ENCODE measurements at regions not wholly inside any gene's neighbourhood (a gene's known extent, or its start where the extent isn't known, plus 50 kb on each side); places are given as distances from the start of the nearest gene placed in this dataset.

DNA sequence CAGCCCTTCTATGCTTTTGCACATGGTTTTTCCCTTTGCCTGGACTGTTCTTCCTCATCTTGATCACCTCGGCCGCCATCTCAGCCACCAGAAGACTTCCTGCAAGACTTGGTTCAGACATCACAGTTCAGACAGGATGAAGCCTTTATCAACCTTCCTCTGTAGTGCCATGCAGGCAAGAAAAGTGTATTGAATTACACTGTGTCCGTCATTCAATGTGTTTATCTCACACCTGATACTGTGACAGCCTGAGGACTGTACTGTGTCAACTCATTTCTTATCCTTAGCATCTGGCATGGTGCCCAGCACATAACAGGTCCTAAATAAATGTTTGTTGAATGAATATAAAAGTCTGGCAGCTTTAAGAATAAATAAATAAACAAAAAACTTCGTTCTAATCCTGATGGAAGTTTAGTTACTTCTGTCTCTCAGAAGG, 133.3 kb upstream of the MAN1A1 start:
- TF ChIP-seq CTCF (conservative IDR thresholded peaks at IDR 0.05; ENCODE audit: low read depth, low read length) (no peak), EZH2 (IDR thresholded peaks at IDR 0.05; ENCODE audit: borderline replicate concordance, low read depth, low read length, poor library complexity, severe bottlenecking) (no peak)
